IMR-90 (cell line): ENCODE measurements at regions not wholly inside any gene's neighbourhood (a gene's known extent, or its start where the extent isn't known, plus 50 kb on each side); places are given as distances from the start of the nearest gene placed in this dataset.

Experiments
- ATAC-seq: fragments of 200-7000 bp; cut with Tn5 transposase; 2 replicates; pipeline ENCODE4 v1.9.1; 2020; ENCODE audit warnings: low read depth, mild to moderate bottlenecking, moderate library complexity
- BruUV-seq: library from RNA; stranded (reverse); fragments of 400-500 nt; replicated peaks from 2 replicates; lab custom pipeline; 2021; lab: Mats Ljungman, UMichigan
- CTCF ChIA-PET: fragments of 300-600 bp; formaldehyde crosslinking; extraction: SDS; loops from one replicate; lab custom pipeline; 2021; ENCODE audit warnings: antibody characterized with exemption; lab: Yijun Ruan, JAX
- POLR2A ChIA-PET: fragments of 300-600 bp; sonication (Branson Sonifier 250); formaldehyde crosslinking; loops from one replicate; lab custom pipeline; 2022; ENCODE audit warnings: antibody characterized with exemption; ENCODE audit not compliant: unreplicated experiment; lab: Charles Lee
- DNase-seq: peaks from one replicate; pipeline ENCODE4 v3.0.0; 2013
- H2AFZ ChIP-seq: replicated peaks from 2 replicates; pipeline ENCODE3; 2013; ENCODE audit warnings: low read length, mild to moderate bottlenecking; ENCODE audit not compliant: poor library complexity
- H2AK5ac ChIP-seq: 2 replicates; pipeline ENCODE4 v1.6.1; 2013; ENCODE audit warnings: low read depth, low read length, inconsistent platforms
- H2AK9ac ChIP-seq: replicated peaks from 2 replicates; pipeline ENCODE3; 2013; ENCODE audit warnings: mild to moderate bottlenecking, low read depth, low read length, moderate library complexity; ENCODE audit not compliant: poor library complexity
- H2BK120ac ChIP-seq: 2 replicates; pipeline ENCODE4 v1.6.1; 2013; ENCODE audit warnings: low read depth, low read length, inconsistent platforms
- H2BK15ac ChIP-seq: 3 replicates; pipeline ENCODE4 v1.6.1; 2013; ENCODE audit warnings: low read depth, low read length, inconsistent platforms
- H2BK20ac ChIP-seq: 2 replicates; pipeline ENCODE4 v1.6.1; 2013; ENCODE audit warnings: low read depth, mild to moderate bottlenecking, inconsistent platforms, low read length, moderate library complexity
- H2BK5ac ChIP-seq: 2 replicates; pipeline ENCODE4 v1.6.1; 2013; ENCODE audit warnings: mild to moderate bottlenecking, low read depth, low read length, inconsistent platforms; ENCODE audit not compliant: poor library complexity, severe bottlenecking
- H3K14ac ChIP-seq: replicated peaks from 2 replicates; pipeline ENCODE4 v1.6.1; 2013; ENCODE audit warnings: low read depth, low read length, inconsistent platforms
- H3K18ac ChIP-seq: 2 replicates; pipeline ENCODE4 v1.6.1; 2013; ENCODE audit warnings: low read depth, low read length, control low read depth
- H3K23ac ChIP-seq: 2 replicates; pipeline ENCODE4 v1.6.1; 2013; ENCODE audit warnings: low read depth, low read length, inconsistent platforms
- H3K27ac ChIP-seq: 2 replicates; pipeline ENCODE4 v1.5.1; 2013; ENCODE audit warnings: mild to moderate bottlenecking, control low read depth, low read length; ENCODE audit not compliant: insufficient read depth
- H3K27me3 ChIP-seq: 2 replicates; pipeline ENCODE4 v1.6.1; 2013; ENCODE audit warnings: low read length; ENCODE audit not compliant: control insufficient read depth, insufficient read depth
- H3K36me3 ChIP-seq: 2 replicates; pipeline ENCODE4 v1.6.1; 2013; ENCODE audit warnings: low read length, mixed read lengths; ENCODE audit not compliant: control insufficient read depth, insufficient read depth
- H3K4ac ChIP-seq: 2 replicates; pipeline ENCODE4 v1.6.1; 2013; ENCODE audit warnings: low read depth, low read length, inconsistent platforms
- H3K4me1 ChIP-seq: 2 replicates; pipeline ENCODE4 v1.6.1; 2013; ENCODE audit warnings: low read length, mixed read lengths; ENCODE audit not compliant: control insufficient read depth, insufficient read depth
- H3K4me2 ChIP-seq: 2 replicates; pipeline ENCODE4 v1.6.1; 2013; ENCODE audit warnings: low read depth, mild to moderate bottlenecking, control low read depth, low read length, moderate library complexity
- H3K4me3 ChIP-seq: 2 replicates; pipeline ENCODE4 v1.5.1; 2013; ENCODE audit warnings: low read depth, mild to moderate bottlenecking, control low read depth, low read length, moderate library complexity; ENCODE audit not compliant: insufficient read depth
- H3K56ac ChIP-seq: 2 replicates; pipeline ENCODE4 v1.6.1; 2013; ENCODE audit warnings: low read length, inconsistent platforms; ENCODE audit not compliant: insufficient read depth; ENCODE audit errors: extremely low read depth
- H3K79me1 ChIP-seq, 2 experiments: 2 replicates each; pipeline ENCODE4 v1.6.1; 2013; ENCODE audit warnings: low read length in 2 of 2, inconsistent platforms in 1 of 2, low read depth in 1 of 2
- H3K9ac ChIP-seq: 2 replicates; pipeline ENCODE4 v1.6.1; 2013; ENCODE audit warnings: low read depth, low read length, control low read depth
- H3K9me1 ChIP-seq: 2 replicates; pipeline ENCODE4 v1.6.1; 2013; ENCODE audit warnings: low read length, inconsistent platforms; ENCODE audit not compliant: insufficient read depth
- H3K9me3 ChIP-seq: 2 replicates; pipeline ENCODE4 v1.6.1; 2013; ENCODE audit warnings: low read length; ENCODE audit not compliant: control insufficient read depth, insufficient read depth
- H4K20me1 ChIP-seq: 2 replicates; pipeline ENCODE4 v1.6.1; 2013; ENCODE audit warnings: low read length, inconsistent platforms; ENCODE audit not compliant: insufficient read depth
- H4K5ac ChIP-seq: 2 replicates; pipeline ENCODE4 v1.6.1; 2013; ENCODE audit warnings: mild to moderate bottlenecking, low read depth, low read length, control low read depth
- H4K8ac ChIP-seq, 2 experiments: 2 replicates each; pipeline ENCODE4 v1.6.1; 2013; ENCODE audit warnings: low read depth in 2 of 2, low read length in 2 of 2, control low read depth in 1 of 2, inconsistent platforms in 1 of 2
- H4K91ac ChIP-seq: 2 replicates; pipeline ENCODE4 v1.6.1; 2013; ENCODE audit warnings: low read depth, low read length, inconsistent platforms; ENCODE audit not compliant: insufficient read depth
- CEBPB ChIP-seq: IDR thresholded peaks from 2 replicates; pipeline ENCODE4 v1.6.1; 2012; ENCODE audit warnings: low read depth, low read length, improper control_type of control experiment
- CHD1 ChIP-seq: IDR thresholded peaks from 2 replicates; pipeline ENCODE4 v1.6.1; 2012; ENCODE audit warnings: low read depth, low read length, improper control_type of control experiment
- CTCF ChIP-seq: conservative IDR thresholded peaks from 2 replicates; pipeline ENCODE4 v1.5.1; 2012; ENCODE audit warnings: mild to moderate bottlenecking, low read depth, low read length, improper control_type of control experiment
- ELK1 ChIP-seq: fragments of 150-350 bp; IDR thresholded peaks from 2 replicates; pipeline ENCODE4 v1.6.1; 2016; ENCODE audit warnings: low read depth, mild to moderate bottlenecking, low read length, moderate library complexity, borderline replicate concordance
- FOS ChIP-seq: fragments of 150-350 bp; IDR thresholded peaks from 2 replicates; pipeline ENCODE4 v1.6.1; 2016; ENCODE audit warnings: low read depth, low read length
- MAFK ChIP-seq: IDR thresholded peaks from 2 replicates; pipeline ENCODE4 v1.6.1; 2012; ENCODE audit warnings: low read depth, low read length, improper control_type of control experiment
- NFE2L2 ChIP-seq: fragments of 150-350 bp; IDR thresholded peaks from 2 replicates; pipeline ENCODE4 v1.6.1; 2016; ENCODE audit warnings: low read depth, mild to moderate bottlenecking, low read length
- POLR2A ChIP-seq: IDR thresholded peaks from 2 replicates; pipeline ENCODE4 v1.6.1; 2012; ENCODE audit warnings: mild to moderate bottlenecking, low read depth, low read length
- RAD21 ChIP-seq: IDR thresholded peaks from 2 replicates; pipeline ENCODE4 v1.6.1; 2012; ENCODE audit warnings: low read length, improper control_type of control experiment
- RFX5 ChIP-seq: IDR thresholded peaks from 2 replicates; pipeline ENCODE4 v1.8.0; 2012; ENCODE audit warnings: low read depth, mild to moderate bottlenecking, low read length, moderate library complexity
- USF2 ChIP-seq: fragments of 150-350 bp; IDR thresholded peaks from 2 replicates; pipeline ENCODE4 v1.6.1; 2017; ENCODE audit warnings: mild to moderate bottlenecking, antibody characterized with exemption, low read length, low read depth
- WGBS, 2 experiments: methylation state at CpG; one replicate each; pipeline versions ENCODE4 v1.1.5 to v1.1.7; 2013; ENCODE audit warnings: missing lambda C conversion rate in 2 of 2; ENCODE audit not compliant: insufficient read length in 1 of 2; ENCODE audit errors: extremely low coverage in 2 of 2; 5-methylcytosine and 5-hydroxymethylcytosine counted together
- dilution Hi-C: fragments of 300-500 bp; cut with HindIII; formaldehyde crosslinking; loops from one replicate; pipeline ENCODE4 v1.14.3; 2018; ENCODE audit warnings: low sequenced_read_pairs; ENCODE audit not compliant: unreplicated experiment
- in situ Hi-C: fragments of 300-500 bp; cut with MboI; formaldehyde crosslinking; loops from 3 replicates; pipeline ENCODE4 v1.14.3; 2019; ENCODE audit warnings: low sequenced_read_pairs, inconsistent platforms, mixed read lengths
- intact Hi-C: fragments of 100-400 bp; cut with micrococcal nuclease; formaldehyde crosslinking; loops from 2 replicates; pipeline ENCODE4 v1.10.0; 2022

- POLR2A ChIA-PET: no interaction called here
Measured at GRCh38 chr1:238861342-238862066, 524.9 kb upstream of the CHRM3 start.

More at GRCh38 chr1:238861342-238862066, 524.9 kb upstream of the CHRM3 start:
- Histone ChIP-seq H3K14ac (no peak overlapping the region), H2BK20ac (no peak overlapping the region), H3K9ac (no peak overlapping the region), H2AK9ac (no peak overlapping the region), H3K9me3 (peaks cover 16% of the 10 kb centered on the region), H3K4ac (no peak overlapping the region), H3K27me3 (no peaks in the 10 kb centered on the region), H4K5ac (no peak overlapping the region), H2BK15ac (no peak overlapping the region), H2BK5ac (no peak overlapping the region), H3K23ac (no peak overlapping the region), H2AK5ac (no peak overlapping the region), H2BK120ac (no peak overlapping the region), H2AFZ (no peak overlapping the region), H3K4me1 (no peaks in the 10 kb centered on the region), H3K18ac (no peak overlapping the region), H3K4me2 (no peak overlapping the region), H3K36me3 (no peaks in the 10 kb centered on the region), H4K91ac (no peak overlapping the region), H3K4me3 (no peak overlapping the region), H3K27ac (no peak overlapping the region), H4K8ac (no peak overlapping the region), H4K20me1 (no peaks in the 10 kb centered on the region), H3K79me1 (no peaks in the 10 kb centered on the region), H3K9me1 (no peaks in the 10 kb centered on the region), H3K56ac (no peak overlapping the region)
- WGBS, 2 experiments: 40% methylated on average over 1 of the region's 8 CpGs; no CpG with 5 or more reads in 1 of the 2 experiments
- dilution Hi-C loops: no loop called here
- CTCF ChIA-PET: interaction anchor here (0.7 kb wide), 1 partner anchor 1429 kb away, joined by 3 read pairs; no protein-coding TSS in a partner anchor
- no peak for ATAC-seq
- no TSS peak for BruUV-seq
- in situ Hi-C loops: no loop called here
- TF ChIP-seq CEBPB (no peak), ELK1 (no peak), NFE2L2 (no peak), POLR2A (no peak), RAD21 (no peak), FOS (no peak), USF2 (no peak), CHD1 (no peak), CTCF (no peak), RFX5 (no peak), MAFK (no peak)
- no peak for DNase-seq
- intact Hi-C loops: no loop called here
